NB4 (cell line): ENCODE measurements at regions not wholly inside any gene's neighbourhood (a gene's known extent, or its start where the extent isn't known, plus 50 kb on each side); places are given as distances from the start of the nearest gene placed in this dataset.

ENCODE experiments used
- MYC ChIP-seq: IDR thresholded peaks from 2 replicates; pipeline ENCODE4 v1.6.1; 2011; ENCODE audit warnings: low read depth, low read length
- POLR2A ChIP-seq: IDR thresholded peaks from 2 replicates; pipeline ENCODE4 v1.6.1; 2011; ENCODE audit warnings: mild to moderate bottlenecking; ENCODE audit not compliant: insufficient read length; ENCODE audit errors: extremely low read depth
- TF ChIP-seq, protein P1 (sequence below): IDR thresholded peaks from one replicate; pipeline ENCODE4 v1.5.1; 2012; ENCODE audit warnings: low read depth, low read length
- TF ChIP-seq, protein P2 (sequence below): IDR thresholded peaks from 2 replicates; pipeline ENCODE4 v1.6.1; 2011; ENCODE audit warnings: low read depth, low read length

DNA sequence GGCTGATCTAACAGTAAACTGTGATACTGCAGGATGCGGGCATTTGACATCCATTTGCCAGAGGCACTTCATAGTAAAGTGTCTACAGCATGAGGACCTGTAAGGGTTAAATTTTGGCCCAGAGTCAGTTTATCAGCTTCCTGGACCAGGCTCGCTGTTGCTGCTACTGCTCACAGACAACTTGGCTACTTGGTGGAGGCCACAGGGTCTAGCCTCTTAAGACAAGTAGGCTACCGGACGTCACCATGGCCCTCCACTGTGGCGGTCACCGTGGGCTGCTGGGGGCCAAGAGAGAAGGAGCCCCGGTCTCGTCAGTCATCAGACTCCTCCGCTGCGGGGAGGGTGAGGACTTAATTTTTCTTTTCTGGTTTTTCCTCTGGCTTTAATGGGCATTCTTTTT, 117.3 kb upstream of the PZP start:
- TF ChIP-seq, protein P1, sequence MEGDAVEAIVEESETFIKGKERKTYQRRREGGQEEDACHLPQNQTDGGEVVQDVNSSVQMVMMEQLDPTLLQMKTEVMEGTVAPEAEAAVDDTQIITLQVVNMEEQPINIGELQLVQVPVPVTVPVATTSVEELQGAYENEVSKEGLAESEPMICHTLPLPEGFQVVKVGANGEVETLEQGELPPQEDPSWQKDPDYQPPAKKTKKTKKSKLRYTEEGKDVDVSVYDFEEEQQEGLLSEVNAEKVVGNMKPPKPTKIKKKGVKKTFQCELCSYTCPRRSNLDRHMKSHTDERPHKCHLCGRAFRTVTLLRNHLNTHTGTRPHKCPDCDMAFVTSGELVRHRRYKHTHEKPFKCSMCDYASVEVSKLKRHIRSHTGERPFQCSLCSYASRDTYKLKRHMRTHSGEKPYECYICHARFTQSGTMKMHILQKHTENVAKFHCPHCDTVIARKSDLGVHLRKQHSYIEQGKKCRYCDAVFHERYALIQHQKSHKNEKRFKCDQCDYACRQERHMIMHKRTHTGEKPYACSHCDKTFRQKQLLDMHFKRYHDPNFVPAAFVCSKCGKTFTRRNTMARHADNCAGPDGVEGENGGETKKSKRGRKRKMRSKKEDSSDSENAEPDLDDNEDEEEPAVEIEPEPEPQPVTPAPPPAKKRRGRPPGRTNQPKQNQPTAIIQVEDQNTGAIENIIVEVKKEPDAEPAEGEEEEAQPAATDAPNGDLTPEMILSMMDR: no peak
- no peak for TF ChIP-seq POLR2A
- TF ChIP-seq, protein P2, sequence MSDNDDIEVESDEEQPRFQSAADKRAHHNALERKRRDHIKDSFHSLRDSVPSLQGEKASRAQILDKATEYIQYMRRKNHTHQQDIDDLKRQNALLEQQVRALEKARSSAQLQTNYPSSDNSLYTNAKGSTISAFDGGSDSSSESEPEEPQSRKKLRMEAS: no peak
- no peak for TF ChIP-seq MYC
